HG02798 (cell line): ENCODE measurements at regions not wholly inside any gene's neighbourhood (a gene's known extent, or its start where the extent isn't known, plus 50 kb on each side); places are given as distances from the start of the nearest gene placed in this dataset.

Source experiments
- ATAC-seq: cut with Tn5 transposase; IDR thresholded peaks from one replicate; pipeline ENCODE4 v1.9.1; 2021; ENCODE audit warnings: mild to moderate bottlenecking; ENCODE audit not compliant: unreplicated experiment, poor library complexity

- ATAC-seq: no peak
Observed at GRCh38 chr12:92339198-92339821, 193.7 kb upstream of the BTG1 start.

GRCh38 chr12:92338671-92339070 is 193.0 kb upstream of the BTG1 start:
- ATAC-seq: no peak

- ATAC-seq: no peak
Observed at GRCh38 chr12:92338102-92338501, 192.5 kb upstream of the BTG1 start.

GRCh38 chr12:92337128-92337527 is 191.5 kb upstream of the BTG1 start:
- ATAC-seq: no peak

GRCh38 chr12:92336641-92337040 is 191.0 kb upstream of the BTG1 start:
- no peak for ATAC-seq

- ATAC-seq: no peak
Observed at GRCh38 chr12:92335831-92336230, 190.2 kb upstream of the BTG1 start.

GRCh38 chr12:92334552-92334951 is 188.9 kb upstream of the BTG1 start:
- no peak for ATAC-seq

- no peak for ATAC-seq
Observed at GRCh38 chr12:92332552-92332951, 186.9 kb upstream of the BTG1 start.

GRCh38 chr12:92331383-92331782 is 185.7 kb upstream of the BTG1 start:
- no peak for ATAC-seq

- no peak for ATAC-seq
Observed at GRCh38 chr12:92330654-92331053, 185.0 kb upstream of the BTG1 start.

- no peak for ATAC-seq
Observed at GRCh38 chr12:92326877-92327276, 181.2 kb upstream of the BTG1 start.

- no peak for ATAC-seq
Observed at GRCh38 chr12:92324849-92325500, 179.3 kb upstream of the BTG1 start.

- ATAC-seq: no peak
Observed at GRCh38 chr12:92312463-92312964, 166.9 kb upstream of the BTG1 start.

GRCh38 chr12:92304371-92305055 is 158.9 kb upstream of the BTG1 start:
- ATAC-seq: no peak

- ATAC-seq: no peak
Observed at GRCh38 chr12:92302041-92302829, 156.6 kb upstream of the BTG1 start.

GRCh38 chr12:92301356-92301755 is 155.7 kb upstream of the BTG1 start:
- no peak for ATAC-seq

- ATAC-seq: no peak
Observed at GRCh38 chr12:92300777-92301176, 155.1 kb upstream of the BTG1 start.

GRCh38 chr12:92299744-92300143 is 154.1 kb upstream of the BTG1 start:
- no peak for ATAC-seq

- no peak for ATAC-seq
Observed at GRCh38 chr12:92299344-92299743, 153.7 kb upstream of the BTG1 start.

- no peak for ATAC-seq
Observed at GRCh38 chr12:92297932-92298696, 152.5 kb upstream of the BTG1 start.
